ENCODE measurements at regions not wholly inside any gene's neighbourhood (a gene's known extent, or its start where the extent isn't known, plus 50 kb on each side); places are given as distances from the start of the nearest gene placed in this dataset.

- H4K8ac ChIP-seq (ENCODE audit: extremely low read depth, insufficient read depth, low read length) = no peak overlapping the region
- no peak for TF ChIP-seq JUND (IDR thresholded peaks at IDR 0.05; ENCODE audit: low read length)
- TF ChIP-seq KDM5A (IDR thresholded peaks at IDR 0.05; ENCODE audit: low read length) = no peak
- TF ChIP-seq SIN3A (conservative IDR thresholded peaks at IDR 0.05 in 1 of 2, IDR thresholded peaks at IDR 0.05 in 1 of 2; ENCODE audit: low read depth in 1 of 2, low read length in 2 of 2) = no peak
- no peak for TF ChIP-seq MAX (IDR thresholded peaks at IDR 0.05)
- H4K91ac ChIP-seq (replicated peaks; ENCODE audit: insufficient read length, low read length) = no peak overlapping the region
- WGBS, 2 experiments (ENCODE audit: extremely low coverage in 1 of 2, insufficient coverage in 1 of 2, insufficient read length in 1 of 2, insufficient replicate concordance in 2 of 2, low coverage in 1 of 2, low lambda C conversion rate in 2 of 2, missing lambda C conversion rate in 1 of 2) = 87% methylated on average over 4 of the region's 4 CpGs; no CpG with 5 or more reads in 1 of the 2 experiments
- DNase-seq (ENCODE audit: low read depth in 1 of 2, low spot score in 2 of 2) (no peak), FAIRE-seq (no peak)
- H2BK15ac ChIP-seq (ENCODE audit: low read length) = no peak overlapping the region
- H3K36me3 ChIP-seq (ENCODE audit: control insufficient read depth in 2 of 4, insufficient read depth in 4 of 4, low read length in 3 of 4) = no peaks in the 10 kb centered on the region
- ChIA-PET POLR2A (ENCODE audit: partially characterized antibody) (no interaction called here), CTCF (ENCODE audit: partially characterized antibody) (interaction anchor here (0.9 to 3.1 kb wide), 4 partner anchors 8 to 87 kb away, joined by 3 to 24 read pairs (median 10); no protein-coding TSS in a partner anchor)
- no peaks in the 10 kb centered on the region for H3K27me3 ChIP-seq (replicated peaks in 1 of 4; ENCODE audit: control insufficient read depth in 3 of 4, extremely low read depth in 1 of 4, insufficient read depth in 3 of 4, low read length in 3 of 4)
- H3K4me3 ChIP-seq (ENCODE audit: extremely low read depth in 1 of 4, insufficient read depth in 2 of 4, low read depth in 3 of 4, low read length in 4 of 4) = no peak overlapping the region
- no peak overlapping the region for H3K23ac ChIP-seq (ENCODE audit: insufficient read length)
- no peaks in the 10 kb centered on the region for H3K23me2 ChIP-seq (ENCODE audit: low read depth, low read length)
- H2BK5ac ChIP-seq (ENCODE audit: low read depth, low read length) = no peak overlapping the region
- H3K27ac ChIP-seq (ENCODE audit: low read depth, low read length) = no peak overlapping the region
- H2AK5ac ChIP-seq (ENCODE audit: low read depth, low read length) = no peak overlapping the region
- no peaks in the 10 kb centered on the region for H4K20me1 ChIP-seq (replicated peaks in 1 of 2; ENCODE audit: control insufficient read depth in 1 of 2, insufficient read depth in 2 of 2, low read length in 2 of 2)
- no peak overlapping the region for H2BK12ac ChIP-seq (ENCODE audit: low read depth, low read length)
- no peak overlapping the region for H4K5ac ChIP-seq (ENCODE audit: insufficient read length, low read depth, low read length)
- H2BK120ac ChIP-seq (replicated peaks; ENCODE audit: low read depth, low read length) = no peak overlapping the region
- no peaks in the 10 kb centered on the region for H3K79me1 ChIP-seq (ENCODE audit: low read depth, low read length)
- H3K9me3 ChIP-seq (ENCODE audit: insufficient read depth in 2 of 2, low read depth in 1 of 2, low read length in 1 of 2) = no peaks in the 10 kb centered on the region
- no peak overlapping the region; the same call in 1 of the 2 replicates for H3K18ac ChIP-seq (ENCODE audit: extremely low read depth, low read length)
- H3K79me2 ChIP-seq (ENCODE audit: control insufficient read depth in 1 of 2, insufficient read depth in 2 of 2, low read length in 2 of 2) = no peaks in the 10 kb centered on the region
- H2BK20ac ChIP-seq (ENCODE audit: low read length) = no peak overlapping the region
- no peak overlapping the region for H3K9ac ChIP-seq (replicated peaks in 1 of 4; ENCODE audit: extremely low read depth in 1 of 4, low read depth in 3 of 4, low read length in 3 of 4)
- no peak overlapping the region for H3K4ac ChIP-seq (replicated peaks; ENCODE audit: insufficient read length, low read depth, low read length)
- H3K4me2 ChIP-seq (ENCODE audit: insufficient read depth in 1 of 2, low read depth in 2 of 2, low read length in 2 of 2) = no peak overlapping the region
- no peak overlapping the region for H3K56ac ChIP-seq (replicated peaks; ENCODE audit: insufficient read length, low read depth, low read length)
- no peak overlapping the region for H2AFZ ChIP-seq (ENCODE audit: low read length)
- peaks cover 0 to 4% (median under 1%) of the 10 kb centered on the region in 4 experiments; a peak in 2 of 7 replicates for H3K4me1 ChIP-seq (replicated peaks in 1 of 4; ENCODE audit: control insufficient read depth in 3 of 4, insufficient read depth in 4 of 4, low read length in 3 of 4)
- H3K14ac ChIP-seq (ENCODE audit: insufficient read length) = no peak overlapping the region
These were observed 64.2 kb upstream of the TTC29 start for GRCh38 chr4:147009875-147010274.
